A549 (cell line): ENCODE measurements at regions not wholly inside any gene's neighbourhood (a gene's known extent, or its start where the extent isn't known, plus 50 kb on each side); places are given as distances from the start of the nearest gene placed in this dataset.

Experiments used
- CEBPB ChIP-seq, 2 experiments: fragments of >200 bp in 1 of 2; sonication (Bioruptor Twin) in 1 of 2; formaldehyde crosslinking in 1 of 2; IDR thresholded peaks; 2 replicates each; pipeline ENCODE4 v1.6.1; 2012 to 2016
- CTCF ChIP-seq: fragments of >200 bp; sonication (Bioruptor Twin); formaldehyde crosslinking; IDR thresholded peaks from 3 replicates; pipeline ENCODE4 v1.5.1; 2016
- EHF ChIP-seq: fragments of 250-450 bp; sonication (Bioruptor Pico); IDR thresholded peaks from 2 replicates; pipeline ENCODE4 v1.5.0; 2020; ENCODE audit warnings: mild to moderate bottlenecking
- EP300 ChIP-seq, 2 experiments: fragments of >200 bp; sonication (Bioruptor Twin); formaldehyde crosslinking; IDR thresholded peaks; 2 replicates in 1 of 2; 3 replicates in 1 of 2; pipeline ENCODE4 v1.6.1; 2016 to 2017
- HOXA7 ChIP-seq: fragments of 250-450 bp; sonication (Bioruptor Pico); IDR thresholded peaks from 2 replicates; pipeline ENCODE4 v1.5.0; 2020; ENCODE audit warnings: mild to moderate bottlenecking, moderate library complexity
- RARB ChIP-seq: fragments of 250-450 bp; sonication (Bioruptor Pico); IDR thresholded peaks from 2 replicates; pipeline ENCODE4 v1.8.0; 2021; ENCODE audit warnings: mild to moderate bottlenecking, moderate library complexity
- TF ChIP-seq, protein P1 (sequence below): IDR thresholded peaks from 2 replicates; pipeline ENCODE4 v1.6.1; 2012

GRCh38 chr12:41778934-41779333 lies 365.7 kb downstream of the GXYLT1 start:
- TF ChIP-seq CTCF: no peak
- no peak for TF ChIP-seq CEBPB (IDR thresholded peaks at IDR 0.05)
- TF ChIP-seq, protein P1, sequence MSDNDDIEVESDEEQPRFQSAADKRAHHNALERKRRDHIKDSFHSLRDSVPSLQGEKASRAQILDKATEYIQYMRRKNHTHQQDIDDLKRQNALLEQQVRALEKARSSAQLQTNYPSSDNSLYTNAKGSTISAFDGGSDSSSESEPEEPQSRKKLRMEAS: no peak
- no peak for TF ChIP-seq EHF (CRISPR knock-in tag)
- no peak for TF ChIP-seq RARB (CRISPR knock-in tag)
- TF ChIP-seq EP300 (IDR thresholded peaks at IDR 0.05): no peak
- TF ChIP-seq HOXA7 (CRISPR knock-in tag): no peak
